GM18861 (cell line): ENCODE measurements at regions not wholly inside any gene's neighbourhood (a gene's known extent, or its start where the extent isn't known, plus 50 kb on each side); places are given as distances from the start of the nearest gene placed in this dataset.

Experiments
- ATAC-seq: cut with Tn5 transposase; IDR thresholded peaks from one replicate; pipeline ENCODE4 v1.9.1; 2021; ENCODE audit not compliant: unreplicated experiment

DNA sequence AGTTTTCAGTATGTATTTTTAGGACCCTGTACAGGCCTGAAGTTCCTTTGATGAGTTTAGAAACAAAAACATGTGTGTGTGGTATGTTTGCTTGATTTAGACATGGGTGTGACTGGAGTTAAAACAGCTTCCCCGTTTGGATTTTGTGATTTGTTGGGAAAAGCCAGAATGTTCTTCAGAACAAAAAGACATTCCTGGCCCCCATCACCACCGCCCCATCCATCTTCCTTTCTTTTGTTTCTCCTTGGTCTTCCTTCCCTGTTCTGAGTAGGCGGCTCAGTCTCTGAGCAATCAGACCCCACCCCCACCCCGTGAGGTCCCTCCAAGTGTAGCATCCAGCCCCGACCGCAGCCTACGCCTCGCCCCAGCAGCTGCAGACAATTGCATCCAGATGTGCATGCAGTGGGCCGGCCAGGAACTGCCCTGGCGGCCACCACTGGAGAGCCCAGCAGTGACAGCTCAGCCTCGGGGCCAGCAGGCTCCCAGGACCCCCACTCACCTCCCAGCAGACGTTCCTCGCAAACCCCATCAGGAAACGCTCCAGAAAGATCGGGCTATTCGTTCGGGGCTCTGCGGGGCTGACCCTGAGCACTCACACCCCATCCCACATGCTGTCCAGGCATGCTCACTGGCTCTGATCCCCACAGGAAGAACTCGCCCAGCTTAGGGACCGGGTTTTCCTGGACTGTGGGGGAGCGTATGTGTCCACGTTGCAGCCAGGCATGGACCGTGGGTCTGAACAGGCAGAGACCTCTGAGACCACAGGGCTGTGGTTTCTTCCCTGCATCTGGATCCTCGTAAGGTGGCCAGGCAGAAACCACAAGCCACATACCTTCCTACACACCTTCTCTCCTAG lies 99.8 kb upstream of the CDH5 start:
- no peak for ATAC-seq

DNA sequence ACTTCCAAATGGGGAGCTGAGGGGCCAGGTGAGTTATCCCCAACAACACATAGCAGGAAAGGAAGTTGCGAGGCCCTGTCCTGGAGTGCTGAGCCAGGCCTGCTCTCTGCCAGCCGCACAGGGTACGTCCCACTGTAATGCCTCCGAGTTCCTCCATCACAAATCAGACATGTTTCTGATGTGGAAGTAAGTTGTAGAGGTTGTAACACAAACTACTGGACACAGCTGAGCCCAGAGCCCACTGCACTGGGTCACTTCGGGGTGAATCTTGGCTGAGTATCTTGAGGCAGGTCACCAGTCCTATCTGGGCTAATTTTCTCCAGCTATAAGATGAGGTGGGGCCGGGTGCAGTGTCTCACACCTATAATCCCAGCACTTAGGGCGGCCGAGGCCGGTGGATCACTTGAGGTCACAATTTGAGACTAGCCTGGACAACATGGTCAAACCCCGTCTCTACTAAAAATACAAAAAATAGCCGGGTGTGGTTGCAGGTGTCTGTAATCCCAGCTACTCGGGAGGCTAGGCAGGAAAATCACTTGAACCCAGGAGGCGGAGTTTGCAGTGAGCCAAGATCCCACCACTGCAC lies 100.8 kb upstream of the CDH5 start:
- ATAC-seq, result no peak

DNA sequence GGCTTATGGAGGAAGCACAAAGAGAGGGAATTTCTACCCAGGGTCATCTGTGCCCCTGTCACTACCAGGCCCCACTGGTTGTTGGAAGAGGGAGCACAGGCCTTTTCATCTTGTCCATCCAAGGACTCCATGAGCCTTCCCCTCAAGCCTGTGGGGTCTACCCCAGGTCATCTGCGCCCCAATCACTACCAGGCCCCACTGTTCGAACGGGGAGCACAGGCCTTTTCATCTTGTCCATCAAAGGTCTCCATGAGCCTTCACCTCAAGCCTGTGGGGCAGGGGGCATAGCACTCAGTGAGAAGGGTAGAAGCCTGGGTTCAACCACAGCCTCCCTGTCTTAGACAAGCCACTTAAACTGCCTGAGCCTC lies 101.5 kb upstream of the CDH5 start:
- no peak for ATAC-seq

GRCh38 chr16:66264311-66265047 lies 102.0 kb upstream of the CDH5 start:
- no peak for ATAC-seq

DNA sequence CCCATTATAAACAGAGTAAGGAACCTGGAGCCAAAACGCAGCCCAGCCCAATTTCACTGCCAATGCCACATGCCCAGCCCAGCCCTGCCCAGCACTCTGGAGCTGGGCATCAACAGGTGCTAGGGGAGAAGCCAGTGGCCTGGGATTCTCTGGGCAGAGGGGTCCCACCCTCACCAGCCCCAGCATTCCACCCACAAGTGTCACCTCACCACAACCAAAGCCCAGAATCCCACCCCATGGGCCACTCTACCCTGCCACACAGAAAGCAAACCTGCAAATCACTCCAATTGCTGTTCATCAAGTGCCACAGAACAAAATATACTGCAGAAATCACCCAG lies 102.5 kb upstream of the CDH5 start:
- ATAC-seq, result no peak

DNA sequence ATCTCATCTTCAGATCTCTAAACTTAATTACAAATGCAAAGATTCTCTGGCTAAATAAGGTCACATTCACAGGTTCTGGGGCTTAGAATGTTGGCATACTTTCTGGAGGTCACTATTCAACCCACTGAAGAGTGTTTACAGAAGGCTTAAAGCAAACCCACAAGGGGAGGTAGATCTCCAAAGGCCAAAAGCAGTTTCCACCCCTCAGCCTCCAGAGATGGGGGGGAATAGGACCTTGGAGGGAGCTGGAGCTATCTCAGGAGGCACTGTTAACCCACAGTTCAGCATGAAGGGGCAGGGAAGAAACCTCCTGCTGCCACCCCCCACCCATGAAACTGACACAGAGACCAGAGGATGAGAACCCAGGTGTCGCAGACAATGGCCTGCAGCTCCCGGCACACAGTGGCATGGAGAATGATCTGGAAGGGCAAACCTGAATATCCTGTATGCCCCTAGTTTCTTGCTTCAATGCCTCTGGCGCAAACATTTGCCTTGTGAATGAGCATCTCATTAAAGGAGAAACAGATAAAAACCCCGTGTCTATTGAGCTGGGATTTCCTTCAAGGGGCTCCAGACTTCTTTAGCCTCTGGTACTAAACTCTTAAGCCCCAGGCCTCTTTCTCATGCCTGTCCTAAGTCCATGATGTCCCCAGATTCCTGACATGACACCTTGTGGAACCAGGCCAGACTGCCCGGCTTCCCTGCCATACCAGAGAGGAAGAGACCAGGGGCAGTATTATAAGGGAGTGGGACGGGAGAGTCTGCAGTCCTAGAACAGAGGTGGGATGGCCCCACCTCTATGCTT lies 103.1 kb upstream of the CDH5 start:
- no peak for ATAC-seq

DNA sequence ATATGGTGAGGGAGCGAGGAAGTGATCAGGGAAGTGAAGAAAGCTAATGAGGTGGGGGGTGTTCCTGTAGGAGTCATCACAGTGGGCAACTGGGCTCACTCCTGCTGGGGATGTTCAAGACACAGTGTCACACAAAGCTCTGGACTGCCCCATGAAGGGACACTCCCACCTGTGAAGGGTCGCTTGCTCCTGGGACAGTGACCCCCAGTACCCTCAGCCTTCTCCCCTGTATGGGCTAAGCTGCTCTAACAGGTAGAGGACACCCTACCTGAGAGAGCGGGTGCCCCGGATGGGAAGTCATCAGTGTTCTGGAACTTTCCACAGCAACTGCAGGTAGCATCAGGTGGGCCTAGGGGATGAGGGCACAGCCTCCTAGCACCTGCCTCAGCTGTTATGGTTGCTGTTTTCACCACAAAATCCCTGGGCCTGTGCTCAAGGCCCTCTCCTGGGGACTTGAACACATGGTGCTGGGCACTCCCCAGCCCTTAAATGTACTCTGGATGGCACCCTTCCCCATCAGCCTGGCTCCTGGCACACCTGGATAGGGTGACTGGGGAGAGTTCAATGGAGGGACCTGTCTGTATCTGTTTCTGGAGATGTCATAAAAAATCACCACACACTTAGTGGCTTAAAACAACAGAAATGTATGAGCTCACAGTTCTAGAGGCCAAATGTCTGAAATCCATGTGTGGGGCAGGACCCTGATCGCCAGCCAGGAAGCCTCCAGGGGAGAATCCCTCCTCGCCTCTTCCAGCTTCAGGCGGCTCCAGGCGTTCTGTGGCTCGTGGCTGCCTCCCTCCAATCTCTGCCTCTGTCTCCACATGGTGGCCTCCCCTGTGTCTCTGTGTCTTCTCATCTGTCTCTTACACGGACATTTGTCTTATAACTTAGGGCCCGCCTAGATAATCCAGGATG lies 104.0 kb upstream of the CDH5 start:
- ATAC-seq, result no peak

DNA sequence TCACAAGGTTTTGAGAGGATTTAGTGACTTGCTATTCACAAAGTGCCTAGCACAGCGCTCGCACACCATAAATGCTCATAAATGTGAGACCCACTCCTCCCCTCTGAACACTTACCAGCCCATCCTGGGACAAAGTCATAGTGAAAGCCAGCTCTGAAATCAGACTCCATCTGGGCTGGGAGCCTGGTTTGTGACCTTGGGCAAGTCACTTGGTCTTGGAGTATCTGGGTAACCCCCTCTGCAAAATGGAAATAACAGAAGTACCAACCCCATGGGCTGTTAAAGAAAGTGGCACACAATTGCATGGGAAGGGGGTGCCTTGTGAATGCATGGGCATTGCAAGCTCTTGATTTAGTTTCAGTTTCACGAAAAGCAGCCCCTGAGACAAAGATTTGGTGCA lies 104.7 kb upstream of the CDH5 start:
- ATAC-seq, result no peak

DNA sequence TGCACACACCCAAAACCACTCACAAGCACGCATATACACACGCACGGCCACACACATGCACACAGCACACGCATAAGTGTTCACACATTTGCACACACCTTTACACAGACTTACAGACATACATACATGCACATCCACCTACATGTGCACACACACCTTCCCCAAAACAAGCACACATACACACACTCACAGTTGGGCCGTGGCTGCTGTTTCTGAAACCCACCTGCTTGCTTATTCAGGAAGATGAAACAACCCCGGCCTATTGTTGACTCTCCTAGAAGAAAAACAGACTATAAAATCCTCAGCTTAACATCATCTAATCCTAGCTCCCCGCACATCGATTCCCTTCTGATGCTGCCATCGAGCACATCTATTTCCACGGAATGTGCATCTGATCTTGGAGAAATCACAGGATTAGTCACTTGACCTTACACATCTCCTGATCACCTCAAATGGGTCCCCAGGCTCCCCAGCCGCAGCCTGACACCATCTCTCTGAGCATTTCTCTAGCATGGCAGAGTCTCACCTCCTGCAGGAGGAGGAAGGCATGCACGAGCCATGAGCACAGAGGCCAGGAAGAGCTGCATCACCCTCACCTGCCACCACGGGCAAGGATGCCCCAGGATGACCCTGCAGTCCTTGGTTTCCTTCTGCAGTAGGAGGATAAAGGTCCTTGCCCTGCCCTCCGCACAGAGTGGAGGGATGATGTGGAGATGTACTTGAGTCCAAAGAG lies 105.8 kb upstream of the CDH5 start:
- no peak for ATAC-seq

DNA sequence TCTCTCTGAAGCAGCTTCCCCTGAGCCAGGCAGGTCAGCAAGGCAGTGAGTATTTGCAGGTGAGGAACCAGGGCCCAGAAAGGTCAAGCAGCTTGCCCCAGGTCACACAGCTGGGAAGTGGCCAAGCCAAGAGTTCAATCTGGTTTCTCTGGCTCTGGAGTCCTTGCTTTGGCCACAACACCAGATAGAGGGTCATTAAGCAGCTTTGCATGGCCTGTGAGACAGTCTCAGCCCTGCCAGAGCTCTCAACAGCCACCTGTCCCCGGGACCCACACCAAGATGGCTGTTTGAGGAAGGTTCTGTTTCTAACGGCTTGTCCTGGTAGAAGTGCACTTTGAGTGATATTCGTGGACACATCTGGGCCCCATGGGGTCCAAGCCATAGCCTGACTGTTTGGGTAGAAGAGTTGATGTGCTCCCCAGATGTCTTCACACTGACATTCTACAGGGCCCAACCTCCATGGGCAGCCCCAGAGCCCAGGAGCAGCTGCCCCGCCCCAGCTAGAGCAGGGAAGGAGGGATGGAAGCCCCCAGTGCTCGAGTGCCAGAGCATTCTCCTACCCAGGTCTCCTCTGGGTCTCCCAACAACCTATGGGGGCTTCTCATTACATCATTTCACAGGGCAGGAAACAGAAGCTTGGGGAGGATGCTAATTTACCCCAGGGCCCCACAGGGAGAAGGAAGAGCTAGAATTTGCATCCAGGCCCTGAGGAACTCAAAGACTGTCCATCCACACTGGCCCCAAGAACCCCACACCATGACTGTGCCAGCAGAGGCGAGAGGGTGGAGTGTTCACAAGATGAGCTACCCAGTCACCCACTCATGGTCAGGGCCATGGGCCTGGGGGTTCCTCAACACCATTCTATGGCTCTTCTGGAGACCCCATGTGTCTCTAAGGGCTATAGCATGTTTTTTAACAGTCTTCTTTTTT lies 107.3 kb upstream of the CDH5 start:
- no peak for ATAC-seq

- no peak for ATAC-seq
Observed at GRCh38 chr16:66256919-66257318, 109.6 kb upstream of the CDH5 start.

DNA sequence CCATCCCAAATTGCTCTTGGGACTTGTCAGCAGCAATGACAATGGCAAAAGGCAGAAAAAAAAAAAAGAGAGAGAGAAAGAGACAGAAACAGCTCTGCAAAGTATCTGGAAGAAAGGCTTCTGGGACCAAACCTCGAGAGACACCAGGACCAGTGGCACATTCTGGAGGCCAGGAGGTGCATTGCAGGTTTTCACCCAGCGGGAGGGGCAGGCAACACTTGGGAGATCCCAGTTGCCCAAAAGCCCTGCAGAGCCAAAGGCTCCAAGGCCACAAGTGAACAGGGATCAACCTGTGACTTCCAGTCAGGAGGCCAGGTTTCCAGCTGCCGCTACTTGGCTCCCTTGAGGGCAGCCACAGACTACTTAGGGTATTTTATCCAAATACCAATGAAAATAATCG lies 110.8 kb upstream of the CDH5 start:
- ATAC-seq, result no peak

GRCh38 chr16:66254751-66255150 lies 111.7 kb upstream of the CDH5 start:
- no peak for ATAC-seq

DNA sequence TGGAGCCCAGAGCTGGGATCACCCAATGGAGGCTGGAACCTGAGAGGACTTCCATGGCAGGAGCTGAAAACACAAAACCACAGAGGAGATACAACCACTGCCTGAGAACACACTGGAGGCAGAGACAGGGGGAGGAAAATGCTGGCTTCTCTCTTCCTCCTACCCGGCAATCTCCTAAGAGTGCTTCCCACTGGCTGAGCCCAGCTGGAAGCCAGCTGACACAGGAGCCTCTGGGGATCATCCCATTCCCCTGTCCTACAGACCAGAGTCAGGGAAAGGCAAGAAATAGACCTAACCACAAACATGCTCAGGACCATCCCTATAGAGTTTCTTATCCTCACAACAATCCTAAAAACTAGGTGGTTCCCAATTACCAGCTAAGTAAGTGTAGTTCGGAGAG lies 112.4 kb upstream of the CDH5 start:
- no peak for ATAC-seq

DNA sequence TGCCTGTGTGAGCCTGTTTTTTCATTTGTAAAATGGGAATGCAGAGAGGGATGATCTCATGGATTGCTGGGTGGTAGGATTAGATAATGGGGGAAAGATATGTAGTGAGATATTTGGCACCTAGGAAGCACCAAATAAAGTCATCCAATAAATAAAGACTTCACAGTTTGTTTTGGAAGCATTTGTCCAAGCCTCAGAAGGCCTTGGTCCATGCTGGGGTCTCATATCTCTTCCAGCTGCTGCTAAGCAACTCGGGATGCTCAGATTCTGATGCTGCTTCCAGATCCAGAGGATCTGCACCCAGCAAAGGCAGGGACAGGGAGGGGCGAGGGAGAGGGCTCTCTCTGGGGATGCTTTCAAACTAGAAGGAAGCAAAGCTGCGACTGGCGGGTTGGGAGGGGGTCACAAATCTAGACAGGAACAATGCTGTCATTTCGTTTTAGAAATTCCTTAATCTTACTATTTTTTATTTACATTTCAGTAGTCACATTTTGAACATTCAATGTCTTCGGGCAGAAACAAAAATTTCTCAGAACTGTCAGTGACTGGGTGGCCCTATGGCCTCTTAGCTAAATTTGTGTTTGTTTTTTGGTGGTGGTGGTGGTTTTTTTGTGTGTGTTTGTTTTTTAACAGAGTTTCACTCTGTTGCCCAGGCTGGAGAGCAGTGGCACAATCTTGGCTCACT lies 114.9 kb upstream of the CDH5 start:
- ATAC-seq, result no peak

DNA sequence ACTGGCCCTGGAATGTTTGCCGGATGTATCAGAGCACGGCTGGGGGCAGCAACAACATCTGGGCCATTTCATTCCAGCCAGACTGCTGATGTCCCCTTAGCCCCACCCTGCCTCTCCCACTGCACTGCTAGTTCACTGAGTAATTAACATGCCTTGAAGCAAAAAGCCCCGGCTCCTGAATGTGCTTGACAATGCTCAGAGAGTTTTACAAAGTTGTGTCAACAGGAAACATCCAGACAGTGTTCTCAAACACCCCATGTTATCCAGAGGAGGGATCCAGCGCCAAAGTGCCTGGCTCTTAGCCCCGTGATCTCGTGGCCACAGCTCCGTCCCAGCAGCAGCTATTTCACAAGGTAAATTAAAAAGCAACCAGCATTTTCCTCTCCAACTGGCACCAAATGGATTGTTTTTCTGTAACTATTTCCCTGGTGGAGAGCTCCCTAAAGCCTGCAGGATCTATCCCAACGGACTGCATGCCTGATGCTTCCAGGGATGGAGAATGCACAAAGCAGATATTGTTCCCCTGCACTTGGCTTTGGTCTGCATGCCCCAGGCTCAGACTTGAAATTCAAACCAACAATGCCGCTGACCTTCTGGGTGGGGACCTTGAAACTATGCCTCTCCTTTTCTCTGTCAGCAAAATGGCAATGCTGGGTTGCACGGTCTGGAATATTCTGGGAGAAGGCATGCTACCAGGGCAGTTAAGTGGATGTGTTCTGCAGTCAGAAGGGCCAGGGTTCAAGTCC lies 115.6 kb upstream of the CDH5 start:
- no peak for ATAC-seq
